ENCODE measurements at regions not wholly inside any gene's neighbourhood (a gene's known extent, or its start where the extent isn't known, plus 50 kb on each side); places are given as distances from the start of the nearest gene placed in this dataset.
"Not testable (repeated sequence)": the region's sequence is repeated elsewhere in the genome, so short reads cannot be mapped to it uniquely, and the experiment has no call there.

- DNase-seq = no peak
These were observed 337.6 kb upstream of the SEMA6A start for GRCh38 chr5:116912221-116912620.

- DNase-seq = no peak
These were observed 336.5 kb upstream of the SEMA6A start for GRCh38 chr5:116911074-116911473.

GRCh38 chr5:116908537-116908936, 333.9 kb upstream of the SEMA6A start:
- no peak for DNase-seq

GRCh38 chr5:116905885-116906284, 331.3 kb upstream of the SEMA6A start:
- DNase-seq = no peak

- no peak for DNase-seq
These were observed 326.2 kb upstream of the SEMA6A start for GRCh38 chr5:116900793-116901192.

GRCh38 chr5:116898917-116899316, 324.3 kb upstream of the SEMA6A start:
- no peak for DNase-seq

GRCh38 chr5:116897291-116897690, 322.7 kb upstream of the SEMA6A start:
- DNase-seq = no peak

- DNase-seq = no peak
These were observed 321.4 kb upstream of the SEMA6A start for GRCh38 chr5:116896001-116896400.

- DNase-seq = no peak
These were observed 318.4 kb upstream of the SEMA6A start for GRCh38 chr5:116892993-116893392.

- no peak for DNase-seq
These were observed 312.5 kb upstream of the SEMA6A start for GRCh38 chr5:116887104-116887503.

- no peak for DNase-seq
These were observed 311.2 kb upstream of the SEMA6A start for GRCh38 chr5:116885825-116886224.

GRCh38 chr5:116883875-116884274, 309.3 kb upstream of the SEMA6A start:
- DNase-seq = no peak

- DNase-seq = no peak
These were observed 307.4 kb upstream of the SEMA6A start for GRCh38 chr5:116881921-116882531.

GRCh38 chr5:116880601-116881000, 306.0 kb upstream of the SEMA6A start:
- no peak for DNase-seq

- DNase-seq = no peak
These were observed 305.5 kb upstream of the SEMA6A start for GRCh38 chr5:116880150-116880549.

- DNase-seq = no peak
These were observed 301.7 kb upstream of the SEMA6A start for GRCh38 chr5:116876240-116876840.

- no peak for DNase-seq
These were observed 298.4 kb upstream of the SEMA6A start for GRCh38 chr5:116872986-116873385.

GRCh38 chr5:116872486-116872885, 297.9 kb upstream of the SEMA6A start:
- no peak for DNase-seq

- not testable (repeated sequence) for DNase-seq
These were observed 293.2 kb upstream of the SEMA6A start for GRCh38 chr5:116867825-116868224.

- DNase-seq = no peak
These were observed 291.0 kb upstream of the SEMA6A start for GRCh38 chr5:116865651-116866050.

GRCh38 chr5:116864838-116865190, 290.2 kb upstream of the SEMA6A start:
- no peak for DNase-seq

GRCh38 chr5:116864157-116864837, 289.7 kb upstream of the SEMA6A start:
- DNase-seq = no peak

GRCh38 chr5:116862632-116863455, 288.2 kb upstream of the SEMA6A start:
- DNase-seq = no peak

GRCh38 chr5:116861666-116862065, 287.0 kb upstream of the SEMA6A start:
- DNase-seq = no peak

All from stimulated activated CD4-positive, alpha-beta T cell treated with anti-CD3 and anti-CD28 coated beads, Interleukin-4, amount 100 ng/mL, for 4 hours (primary cell).